ENCODE measurements at regions not wholly inside any gene's neighbourhood (a gene's known extent, or its start where the extent isn't known, plus 50 kb on each side); places are given as distances from the start of the nearest gene placed in this dataset.

GRCh38 chr4:79253168-79253567 is 72.7 kb downstream of the NAA11 start:
- no peak overlapping the region for H4K91ac ChIP-seq (ENCODE audit: insufficient read length, low read depth, low read length)
- no peak overlapping the region for H3T11ph ChIP-seq (ENCODE audit: low read length)
- H2AFZ ChIP-seq (ENCODE audit: low read length): no peak overlapping the region
- no peaks in the 10 kb centered on the region for H3K23me2 ChIP-seq (ENCODE audit: insufficient read length, low read depth, low read length, poor library complexity, severe bottlenecking)
- H3K9me3 ChIP-seq (ENCODE audit: control insufficient read depth, low read depth, low read length): no peaks in the 10 kb centered on the region
- H2BK12ac ChIP-seq (ENCODE audit: insufficient read length, low read depth, low read length): no peak overlapping the region
- H3K56ac ChIP-seq (ENCODE audit: insufficient read length, low read depth, low read length): no peak overlapping the region
- H3K18ac ChIP-seq (ENCODE audit: insufficient read length, low read depth, low read length): no peak overlapping the region
- no peak overlapping the region for H2BK120ac ChIP-seq (ENCODE audit: low read depth, low read length, poor library complexity, severe bottlenecking)
- no peak overlapping the region for H3K14ac ChIP-seq (ENCODE audit: insufficient read depth, low read length)
- no peak overlapping the region for H2BK20ac ChIP-seq (ENCODE audit: low read depth, low read length, poor library complexity, severe bottlenecking)
- TF ChIP-seq, protein P1, sequence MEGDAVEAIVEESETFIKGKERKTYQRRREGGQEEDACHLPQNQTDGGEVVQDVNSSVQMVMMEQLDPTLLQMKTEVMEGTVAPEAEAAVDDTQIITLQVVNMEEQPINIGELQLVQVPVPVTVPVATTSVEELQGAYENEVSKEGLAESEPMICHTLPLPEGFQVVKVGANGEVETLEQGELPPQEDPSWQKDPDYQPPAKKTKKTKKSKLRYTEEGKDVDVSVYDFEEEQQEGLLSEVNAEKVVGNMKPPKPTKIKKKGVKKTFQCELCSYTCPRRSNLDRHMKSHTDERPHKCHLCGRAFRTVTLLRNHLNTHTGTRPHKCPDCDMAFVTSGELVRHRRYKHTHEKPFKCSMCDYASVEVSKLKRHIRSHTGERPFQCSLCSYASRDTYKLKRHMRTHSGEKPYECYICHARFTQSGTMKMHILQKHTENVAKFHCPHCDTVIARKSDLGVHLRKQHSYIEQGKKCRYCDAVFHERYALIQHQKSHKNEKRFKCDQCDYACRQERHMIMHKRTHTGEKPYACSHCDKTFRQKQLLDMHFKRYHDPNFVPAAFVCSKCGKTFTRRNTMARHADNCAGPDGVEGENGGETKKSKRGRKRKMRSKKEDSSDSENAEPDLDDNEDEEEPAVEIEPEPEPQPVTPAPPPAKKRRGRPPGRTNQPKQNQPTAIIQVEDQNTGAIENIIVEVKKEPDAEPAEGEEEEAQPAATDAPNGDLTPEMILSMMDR (conservative IDR thresholded peaks at IDR 0.05): no peak
- no peak overlapping the region for H2BK5ac ChIP-seq (ENCODE audit: insufficient read length, low read length)
- no peak overlapping the region for H4K8ac ChIP-seq (replicated peaks; ENCODE audit: insufficient read length, low read depth, low read length)
- no peak overlapping the region for H3K4me2 ChIP-seq (ENCODE audit: insufficient read depth, insufficient read length, low read length)
- no peaks in the 10 kb centered on the region for H4K20me1 ChIP-seq (ENCODE audit: control insufficient read depth, insufficient read depth, insufficient read length)
- H3K4ac ChIP-seq (ENCODE audit: low read depth, low read length): no peak overlapping the region
- H2BK15ac ChIP-seq (ENCODE audit: low read depth, low read length): no peak overlapping the region
- H3K4me1 ChIP-seq (ENCODE audit: insufficient read depth, low read length): no peaks in the 10 kb centered on the region
- no peak for DNase-seq
- no peaks in the 10 kb centered on the region for H3K79me1 ChIP-seq (ENCODE audit: insufficient read depth, low read depth, low read length, poor library complexity, severe bottlenecking)
- no peaks in the 10 kb centered on the region for H3K79me2 ChIP-seq (ENCODE audit: insufficient read depth, low read length)
- no peak overlapping the region for H3K27ac ChIP-seq (ENCODE audit: insufficient read length, low read depth, low read length)
- Mint-ChIP-seq H3K9me3 (peaks cover 0 to 10% of the 10 kb centered on the region in 2 experiments; a peak in 3 of 5 replicates), H3K36me3 (ENCODE audit: insufficient read depth in 1 of 3, low read depth in 3 of 3) (no peaks in the 10 kb centered on the region; a peak in 2 of 7 replicates), H3K27ac (no peak overlapping the region), H3K4me1 (peaks cover 2 to 3% of the 10 kb centered on the region in 2 experiments; a peak in 3 of 4 replicates), H3K27me3 (ENCODE audit: low read depth) (no peaks in the 10 kb centered on the region), H3K4me3 (no peak overlapping the region)
- H4K5ac ChIP-seq (ENCODE audit: insufficient read length, low read depth, low read length): no peak overlapping the region
- no peak overlapping the region for H3K23ac ChIP-seq (ENCODE audit: insufficient read length, low read depth, low read length)
- no peak overlapping the region for H2AK5ac ChIP-seq (ENCODE audit: insufficient read length, low read length)
- H3K27me3 ChIP-seq (ENCODE audit: insufficient read depth, low read length): no peaks in the 10 kb centered on the region
- no peak overlapping the region for H3K9ac ChIP-seq (ENCODE audit: extremely low read depth, insufficient read length, low read length)

All from H9 (cell line).